ENCODE measurements at regions not wholly inside any gene's neighbourhood (a gene's known extent, or its start where the extent isn't known, plus 50 kb on each side); places are given as distances from the start of the nearest gene placed in this dataset.

GRCh38 chr12:25755136-25755970 lies 202.3 kb upstream of the LMNTD1 start:
- TF ChIP-seq YY1 (IDR thresholded peaks at IDR 0.05; ENCODE audit: insufficient read depth, insufficient read length): no peak
- no peak for TF ChIP-seq ZNF274 (IDR thresholded peaks at IDR 0.05; ENCODE audit: low read depth, low read length)
- TF ChIP-seq SUZ12 (IDR thresholded peaks at IDR 0.05; ENCODE audit: extremely low read depth, insufficient read depth, insufficient read length): no peak
